GM12891 (cell line): ENCODE measurements at regions not wholly inside any gene's neighbourhood (a gene's known extent, or its start where the extent isn't known, plus 50 kb on each side); places are given as distances from the start of the nearest gene placed in this dataset.

Experiments
- PAX5 ChIP-seq: IDR thresholded peaks from 2 replicates; pipeline ENCODE4 v1.6.1; 2011; ENCODE audit warnings: low read length, moderate library complexity, mild to moderate bottlenecking; ENCODE audit not compliant: insufficient read depth, severe bottlenecking
- POLR2A ChIP-seq: IDR thresholded peaks from 2 replicates; pipeline ENCODE4 v1.6.1; 2011; ENCODE audit warnings: low read depth, low read length, control low read depth
- POLR2AphosphoS5 ChIP-seq: IDR thresholded peaks from 2 replicates; pipeline ENCODE4 v1.6.1; 2011; ENCODE audit warnings: low read depth, low read length, control low read depth
- POU2F2 ChIP-seq: IDR thresholded peaks from 2 replicates; pipeline ENCODE4 v1.6.1; 2011; ENCODE audit warnings: low read depth, mild to moderate bottlenecking, control low read depth, low read length, moderate library complexity
- SPI1 ChIP-seq: IDR thresholded peaks from 2 replicates; pipeline ENCODE4 v1.6.1; 2011; ENCODE audit warnings: low read depth, low read length, control low read depth
- TAF1 ChIP-seq: IDR thresholded peaks from 2 replicates; pipeline ENCODE4 v1.6.1; 2011; ENCODE audit warnings: low read depth, low read length, control low read depth

GRCh38 chr6:51336185-51336584, 517.5 kb downstream of the TFAP2B start:
- TF ChIP-seq POLR2A (no peak), POLR2AphosphoS5 (no peak), SPI1 (no peak), TAF1 (no peak), POU2F2 (no peak), PAX5 (no peak)
